CD14-positive monocyte (primary cell): ENCODE measurements at regions not wholly inside any gene's neighbourhood (a gene's known extent, or its start where the extent isn't known, plus 50 kb on each side); places are given as distances from the start of the nearest gene placed in this dataset.

Source experiments
- DNase-seq, 3 donors: peaks; one replicate each; pipeline ENCODE4 v3.0.0-alpha.2; 2011 to 2022
- H2AFZ ChIP-seq: 2 replicates; pipeline ENCODE4 v1.6.0; 2012; ENCODE audit warnings: mild to moderate bottlenecking, low read depth, low read length, inconsistent platforms; ENCODE audit not compliant: insufficient read depth, poor library complexity, severe bottlenecking
- H3K27ac ChIP-seq, 2 donors: 1 replicate in 1 of 2; 2 replicates in 1 of 2; pipeline ENCODE4 v1.5.1; 2012 to 2013; ENCODE audit warnings: low read length in 2 of 2, control low read depth in 1 of 2, inconsistent platforms in 1 of 2, low read depth in 1 of 2, mild to moderate bottlenecking in 1 of 2
- H3K27me3 ChIP-seq, 2 donors: one replicate each; pipeline versions ENCODE4 v1.6.0 to v1.6.1; 2011 to 2013; ENCODE audit warnings: low read length in 2 of 2; ENCODE audit not compliant: control insufficient read depth in 2 of 2, insufficient read depth in 2 of 2
- H3K36me3 ChIP-seq, 2 donors: replicated peaks in 1 of 2; 1 replicate in 1 of 2; 2 replicates in 1 of 2; pipeline versions ENCODE4 v1.5.1 to v1.6.1; 2012 to 2013; ENCODE audit warnings: low read length in 2 of 2, control low read depth in 1 of 2, inconsistent platforms in 1 of 2, mild to moderate bottlenecking in 1 of 2; ENCODE audit not compliant: insufficient read depth in 2 of 2, control insufficient read depth in 1 of 2
- H3K4me1 ChIP-seq, 2 donors: 1 replicate in 1 of 2; 2 replicates in 1 of 2; pipeline versions ENCODE4 v1.5.1 to v1.6.1; 2012 to 2013; ENCODE audit warnings: low read length in 2 of 2, control low read depth in 1 of 2, inconsistent platforms in 1 of 2, mild to moderate bottlenecking in 1 of 2, moderate library complexity in 1 of 2; ENCODE audit not compliant: insufficient read depth in 2 of 2, control insufficient read depth in 1 of 2
- H3K4me2 ChIP-seq: replicated peaks from 2 replicates; pipeline ENCODE3; 2012; ENCODE audit warnings: low read length, moderate library complexity, mild to moderate bottlenecking; ENCODE audit not compliant: poor library complexity, severe bottlenecking; ENCODE audit errors: extremely low read depth
- H3K4me3 ChIP-seq, 3 experiments: fragments of 200-600 bp in 1 of 3; sonication (generic) in 1 of 3; replicated peaks in 1 of 3; 1 replicate in 2 of 3; 2 replicates in 1 of 3; pipeline ENCODE4 v1.5.1; 2011 to 2013; ENCODE audit warnings: low read length in 3 of 3, mild to moderate bottlenecking in 3 of 3, control low read depth in 2 of 3, low read depth in 2 of 3, inconsistent platforms in 1 of 3, moderate library complexity in 1 of 3
- H3K79me2 ChIP-seq: 2 replicates; pipeline ENCODE4 v1.6.0; 2012; ENCODE audit warnings: mild to moderate bottlenecking, control low read depth, inconsistent platforms, low read length, moderate library complexity; ENCODE audit not compliant: insufficient read depth
- H3K9ac ChIP-seq: 2 replicates; pipeline ENCODE4 v1.6.0; 2017; ENCODE audit warnings: low read length, mild to moderate bottlenecking; ENCODE audit not compliant: insufficient read depth, poor library complexity, severe bottlenecking
- H3K9me3 ChIP-seq, 2 donors: replicated peaks in 1 of 2; 1 replicate in 1 of 2; 2 replicates in 1 of 2; pipeline versions ENCODE4 v1.5.1 to v1.6.1; 2012 to 2013; ENCODE audit warnings: low read length in 2 of 2, control low read depth in 1 of 2; ENCODE audit not compliant: control insufficient read depth in 1 of 2, insufficient read depth in 1 of 2
- H4K20me1 ChIP-seq: 2 replicates; pipeline ENCODE4 v1.6.0; 2012; ENCODE audit warnings: mild to moderate bottlenecking, low read length, control low read depth, moderate library complexity; ENCODE audit not compliant: insufficient read depth
- H3K27ac Mint-ChIP-seq, 7 donors: one replicate each; pipeline ENCODE4 v1.8.0; 2020; ENCODE audit warnings: mild to moderate bottlenecking in 7 of 7, mixed read lengths in 7 of 7, moderate library complexity in 6 of 7, inconsistent platforms in 2 of 7
- H3K27me3 Mint-ChIP-seq, 3 donors: one replicate each; pipeline ENCODE4 v1.8.0; 2021 to 2022; ENCODE audit warnings: low read depth in 3 of 3, mild to moderate bottlenecking in 3 of 3, mixed read lengths in 3 of 3, moderate library complexity in 3 of 3, inconsistent platforms in 1 of 3
- H3K36me3 Mint-ChIP-seq, 2 donors: one replicate each; pipeline ENCODE4 v1.8.0; 2020; ENCODE audit warnings: mixed read lengths in 2 of 2, inconsistent platforms in 1 of 2, mild to moderate bottlenecking in 1 of 2
- H3K4me1 Mint-ChIP-seq: one replicate; pipeline ENCODE4 v1.8.0; 2020; ENCODE audit warnings: mild to moderate bottlenecking, mixed read lengths
- H3K4me3 Mint-ChIP-seq, 2 donors: one replicate each; pipeline ENCODE4 v1.8.0; 2020; ENCODE audit warnings: mild to moderate bottlenecking in 2 of 2, mixed read lengths in 2 of 2, moderate library complexity in 1 of 2
- H3K9me3 Mint-ChIP-seq, 7 donors: one replicate each; pipeline ENCODE4 v1.8.0; 2020 to 2022; ENCODE audit warnings: mixed read lengths in 7 of 7, mild to moderate bottlenecking in 6 of 7, moderate library complexity in 6 of 7, inconsistent platforms in 2 of 7
- CTCF ChIP-seq: fragments of 200-600 bp; IDR thresholded peaks from one replicate; pipeline ENCODE4 v1.8.0; 2022; ENCODE audit warnings: antibody characterized with exemption, mild to moderate bottlenecking
- WGBS: methylation state at CpG from one replicate; pipeline ENCODE4 v1.1.5; 2013; ENCODE audit warnings: missing lambda C conversion rate; ENCODE audit not compliant: insufficient coverage; 5-methylcytosine and 5-hydroxymethylcytosine counted together
- intact Hi-C, 2 donors: fragments of 100-400 bp; cut with micrococcal nuclease; formaldehyde crosslinking; loops; one replicate each; pipeline versions ENCODE4 v1.15.0 to v1.15.1; 2023

DNA sequence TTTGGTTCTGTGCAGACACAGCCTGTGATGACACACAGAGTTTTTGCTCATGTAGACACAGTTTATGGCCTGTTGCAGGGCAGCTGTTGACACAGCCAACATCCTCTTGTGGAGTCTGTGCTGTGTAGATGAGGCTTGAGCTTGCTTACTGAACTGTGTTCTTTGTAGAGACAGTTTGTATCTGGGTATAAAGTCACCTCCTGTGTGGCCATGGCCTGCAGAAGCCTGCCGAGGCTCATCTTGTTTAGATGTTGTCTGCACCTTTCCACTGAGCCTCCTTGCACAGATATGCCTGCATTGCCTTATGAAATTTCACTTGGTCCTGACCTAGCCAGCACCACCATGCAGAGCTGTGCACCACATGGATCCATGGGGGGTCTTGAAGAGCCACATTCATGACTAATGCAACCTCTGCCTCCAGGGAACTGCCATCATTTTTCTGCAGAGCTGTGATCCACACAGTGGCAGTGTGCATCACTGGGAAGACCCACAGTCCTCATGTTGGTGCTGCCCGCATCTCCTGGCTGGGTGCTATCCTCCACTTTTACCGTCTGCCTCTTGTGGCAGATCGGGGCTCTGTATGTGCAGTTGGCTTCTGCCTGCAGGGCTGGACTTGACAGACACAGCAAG lies 198.0 kb upstream of the MAMLD1 start:
- Histone ChIP-seq H3K27ac (no peak overlapping the region), H3K27me3 (no peaks in the 10 kb centered on the region), H3K4me3 (no peak overlapping the region), H2AFZ (no peak overlapping the region), H4K20me1 (no peaks in the 10 kb centered on the region), H3K9me3 (no peaks in the 10 kb centered on the region), H3K36me3 (no peaks in the 10 kb centered on the region), H3K4me1 (no peaks in the 10 kb centered on the region), H3K9ac (no peak overlapping the region), H3K4me2 (no peak overlapping the region), H3K79me2 (no peaks in the 10 kb centered on the region)
- Mint-ChIP-seq H3K27ac (no peak overlapping the region), H3K9me3 (peaks cover 0 to 1% (median 0%) of the 10 kb centered on the region in 7 donors), H3K27me3 (peaks cover 0 to 3% (median 0%) of the 10 kb centered on the region in 3 donors), H3K36me3 (no peaks in the 10 kb centered on the region), H3K4me3 (no peak overlapping the region), H3K4me1 (no peaks in the 10 kb centered on the region)
- WGBS = 80% methylated on average over 2 of the region's 4 CpGs
- intact Hi-C loops = no loop called here
- TF ChIP-seq CTCF = no peak
- no peak for DNase-seq

GRCh38 chrX:150165776-150166610 lies 197.1 kb upstream of the MAMLD1 start:
- WGBS = 91% methylated on average over 4 of the region's 6 CpGs
- Mint-ChIP-seq H3K27ac (no peak overlapping the region), H3K4me3 (no peak overlapping the region), H3K4me1 (no peaks in the 10 kb centered on the region), H3K27me3 (peaks cover 0 to 3% (median 0%) of the 10 kb centered on the region in 3 donors), H3K9me3 (peaks cover 0 to 1% (median 0%) of the 10 kb centered on the region in 7 donors), H3K36me3 (no peaks in the 10 kb centered on the region)
- no peaks in the 10 kb centered on the region for H4K20me1 ChIP-seq
- no peak overlapping the region for H3K4me2 ChIP-seq
- H3K4me1 ChIP-seq = no peaks in the 10 kb centered on the region
- no peaks in the 10 kb centered on the region for H3K36me3 ChIP-seq
- intact Hi-C loops = no loop called here
- no peaks in the 10 kb centered on the region for H3K79me2 ChIP-seq
- no peaks in the 10 kb centered on the region for H3K9me3 ChIP-seq
- H2AFZ ChIP-seq = no peak overlapping the region
- no peak overlapping the region for H3K9ac ChIP-seq
- no peak overlapping the region for H3K27ac ChIP-seq
- no peak for DNase-seq
- H3K4me3 ChIP-seq = no peak overlapping the region
- TF ChIP-seq CTCF = no peak
- no peaks in the 10 kb centered on the region for H3K27me3 ChIP-seq
